NCI-H510A treated with DMSO at 0.1 percent for 48 hours (cell line): ENCODE measurements at regions not wholly inside any gene's neighbourhood (a gene's known extent, or its start where the extent isn't known, plus 50 kb on each side); places are given as distances from the start of the nearest gene placed in this dataset.

Experiments used
- DNase-seq: peaks from one replicate; lab custom pipeline; 2025; lab: John Stamatoyannopoulos, UW

DNA sequence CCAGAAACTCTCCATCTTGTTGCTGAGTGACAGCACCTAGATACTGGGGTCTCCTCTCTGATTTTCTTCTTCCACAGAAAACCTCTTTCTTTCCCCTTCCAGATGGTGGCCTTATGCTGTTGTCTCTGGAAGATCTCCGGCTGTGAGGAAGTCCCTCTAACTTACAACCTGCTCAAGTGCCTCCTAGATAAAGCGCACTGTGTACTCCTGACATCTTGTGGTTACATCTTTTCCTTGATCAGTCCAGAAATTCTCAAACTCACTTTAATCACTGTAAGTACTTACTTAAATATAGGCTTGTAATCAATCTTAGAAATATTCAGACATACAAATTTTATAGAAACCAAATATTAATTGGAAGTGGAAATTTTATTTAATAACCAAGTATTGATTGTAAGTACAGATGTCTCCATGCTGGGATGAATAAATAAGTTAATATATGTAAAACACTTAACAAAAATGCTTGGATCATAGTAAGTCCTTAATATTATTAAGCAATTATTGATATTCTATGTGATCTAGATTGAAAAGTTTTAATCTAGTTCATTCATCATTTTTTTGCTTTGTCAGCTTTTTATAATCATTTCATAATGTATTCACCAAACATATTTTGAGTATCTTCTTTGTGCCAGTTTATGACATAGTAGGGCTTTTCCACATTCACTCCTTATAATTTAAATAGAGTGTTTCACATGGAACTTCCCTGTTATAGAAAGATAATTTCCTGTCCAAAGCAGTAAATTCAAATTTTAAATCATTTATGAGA lies 1381.4 kb upstream of the CDH6 start:
- DNase-seq, result peak; percentile 35

DNA sequence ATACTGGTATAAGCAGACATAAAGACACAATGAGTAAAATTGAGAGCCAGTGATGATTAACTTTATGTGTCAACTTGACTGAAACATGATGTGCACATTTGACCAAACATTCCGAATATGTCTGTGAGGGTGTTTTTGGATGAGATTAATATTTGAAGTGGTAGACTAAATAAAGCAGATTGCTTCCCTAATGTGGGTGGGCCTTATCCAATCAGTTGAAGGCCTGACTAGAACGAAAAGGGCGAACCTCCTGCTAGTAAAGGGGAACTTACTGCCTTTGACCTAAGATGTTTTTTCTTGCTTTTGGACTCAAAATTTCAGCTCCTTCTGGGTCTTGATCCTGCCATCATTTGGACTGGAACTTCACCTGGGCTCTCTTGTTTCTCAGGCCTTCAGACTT lies 1387.7 kb upstream of the CDH6 start:
- no peak for DNase-seq

DNA sequence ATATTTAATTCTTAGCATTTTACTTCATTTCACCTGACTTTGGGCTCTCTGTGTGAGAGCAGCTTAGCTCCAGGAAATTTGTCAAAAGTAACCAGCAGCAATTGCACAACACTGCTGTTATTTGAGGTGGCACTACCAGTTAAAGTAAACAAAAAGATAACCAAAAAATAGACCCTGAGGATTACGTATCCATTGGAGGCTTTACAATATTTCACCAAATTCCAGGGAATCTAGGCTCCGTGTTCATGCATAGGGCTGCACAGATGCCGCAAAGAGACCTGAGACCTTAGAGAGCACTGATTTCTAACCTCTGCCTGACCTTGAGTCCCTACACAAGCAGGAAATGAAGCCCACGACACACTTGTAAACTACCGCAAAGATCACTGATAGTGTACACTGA lies 1392.7 kb upstream of the CDH6 start:
- no peak for DNase-seq

DNA sequence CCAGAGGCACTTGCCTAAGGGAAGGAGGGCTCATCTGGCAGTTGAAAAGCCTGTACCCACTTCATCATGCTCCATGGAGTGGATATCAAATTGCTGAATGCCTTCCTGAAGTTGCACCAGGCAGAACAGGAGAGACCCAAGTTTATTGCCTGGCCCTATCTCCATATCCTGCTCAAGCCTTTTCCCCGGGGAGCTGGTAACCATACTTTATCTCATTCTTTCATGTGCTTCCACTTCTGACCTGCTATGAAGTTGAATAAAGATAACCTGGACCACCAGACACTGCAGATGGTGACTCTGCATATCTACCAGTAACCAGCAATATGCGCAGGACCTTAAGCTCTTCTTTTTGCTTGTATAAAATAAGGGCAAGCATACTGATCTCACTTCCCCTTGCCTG lies 1397.5 kb upstream of the CDH6 start:
- DNase-seq, result peak; percentile 97

DNA sequence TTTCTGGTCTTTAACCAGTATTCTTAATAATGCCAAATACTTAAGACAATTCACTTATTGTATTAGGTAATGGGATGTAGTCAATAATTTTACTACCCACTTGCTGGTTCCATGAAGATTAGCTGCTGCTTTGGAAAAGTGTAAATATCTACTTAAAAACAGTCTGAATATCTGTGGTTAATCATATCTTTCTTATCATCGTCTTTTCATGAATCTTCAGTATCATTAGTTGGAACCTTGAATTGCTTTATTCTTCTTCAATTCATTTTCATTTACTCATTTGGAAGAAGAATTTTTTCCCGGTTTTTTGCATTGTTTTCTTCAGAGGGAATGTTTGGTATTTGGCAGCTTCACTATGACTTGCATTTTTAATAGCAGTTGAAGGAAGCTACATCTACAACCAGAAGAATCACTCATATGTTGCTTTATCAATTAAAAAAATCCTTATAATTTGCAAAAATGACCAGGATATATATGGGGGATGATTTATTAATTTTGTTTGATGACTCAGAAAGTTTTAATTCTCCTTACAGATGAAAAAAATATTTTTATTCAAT lies 1398.3 kb upstream of the CDH6 start:
- peak; percentile 14 for DNase-seq

DNA sequence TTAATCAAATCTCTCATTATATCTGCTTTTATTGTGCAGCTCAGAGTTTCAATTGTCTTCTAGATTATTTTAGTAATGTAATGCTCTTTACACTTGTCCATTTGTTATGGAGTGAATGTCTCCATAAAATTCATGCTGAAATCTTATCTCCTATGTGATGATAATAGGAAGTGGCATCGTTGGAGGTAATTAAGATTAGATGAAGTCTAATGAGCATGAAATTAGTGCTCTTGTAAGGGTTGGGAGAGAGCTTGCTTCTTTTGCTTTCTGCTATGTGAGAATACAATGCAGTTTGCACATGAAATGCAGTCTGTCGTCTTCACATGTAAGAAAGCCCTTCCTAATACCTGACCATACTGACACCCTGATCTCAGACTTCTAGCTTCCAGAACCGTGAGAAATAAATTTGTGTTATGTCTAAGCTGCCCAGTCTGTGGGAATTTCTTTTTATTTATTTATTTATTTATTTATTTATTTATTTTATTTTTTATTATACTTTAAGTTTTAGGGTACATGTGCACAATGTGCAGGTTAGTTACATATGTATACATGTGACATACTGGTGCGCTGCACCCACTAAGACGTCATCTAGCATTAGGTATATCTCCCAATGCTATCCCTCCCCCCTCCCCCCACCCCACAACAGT lies 1399.2 kb upstream of the CDH6 start:
- no peak for DNase-seq

DNA sequence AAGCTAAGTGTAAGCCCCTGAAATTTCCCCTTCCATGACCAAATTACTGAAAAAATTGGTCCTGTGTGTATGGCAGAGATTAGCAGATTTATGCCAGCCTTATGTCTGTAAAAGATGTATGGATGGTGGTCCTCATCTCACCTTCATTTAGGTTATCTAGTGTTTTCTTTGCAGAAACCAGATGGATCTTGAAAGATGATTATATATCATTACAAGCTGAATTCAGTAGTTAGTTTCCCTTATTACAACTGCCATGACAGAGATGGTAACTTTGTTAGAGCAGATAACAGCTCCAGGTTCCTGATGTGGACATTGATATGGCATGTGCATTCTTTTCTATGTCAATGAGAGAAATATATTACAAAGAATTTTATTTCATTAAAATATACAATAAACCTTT lies 1403.2 kb upstream of the CDH6 start:
- no peak for DNase-seq

DNA sequence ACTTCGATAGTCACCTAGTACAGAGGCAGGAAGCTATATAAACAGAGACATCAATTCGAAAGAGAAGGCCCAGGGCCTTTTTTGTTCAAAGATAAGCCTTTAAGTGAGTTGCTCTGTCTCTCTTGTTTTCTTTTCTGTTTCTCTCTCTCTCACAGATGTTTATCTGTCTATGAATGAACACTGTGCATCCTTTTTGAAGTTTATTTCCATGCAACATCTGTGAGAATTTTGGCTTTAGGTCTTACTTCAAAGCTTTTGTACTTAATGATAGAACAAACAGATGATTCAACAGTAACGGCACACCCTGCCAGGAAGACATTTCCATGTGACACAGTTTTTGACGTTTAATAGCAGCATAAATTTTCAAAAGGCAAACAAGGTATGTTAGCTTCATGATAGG lies 1413.1 kb upstream of the CDH6 start:
- peak; percentile 8 for DNase-seq

DNA sequence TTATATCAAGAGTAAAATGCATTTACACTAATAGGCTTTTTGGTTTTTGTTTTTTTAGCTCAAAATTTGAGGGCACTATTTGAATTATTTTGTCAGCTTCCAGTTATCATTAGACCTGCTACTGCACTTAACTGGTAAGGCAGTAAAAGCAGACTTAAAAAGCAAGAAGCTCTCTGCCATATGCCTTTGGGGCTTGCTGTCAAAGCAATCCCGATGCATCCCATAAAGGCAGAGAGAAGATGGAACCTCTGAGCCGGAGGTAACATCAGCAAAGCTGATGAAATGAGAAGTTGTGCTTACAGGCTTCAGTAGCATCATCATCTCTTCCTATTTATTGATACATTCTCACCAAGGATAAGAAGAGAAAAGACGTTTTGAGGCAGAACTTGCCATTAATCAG lies 1414.3 kb upstream of the CDH6 start:
- no peak for DNase-seq

DNA sequence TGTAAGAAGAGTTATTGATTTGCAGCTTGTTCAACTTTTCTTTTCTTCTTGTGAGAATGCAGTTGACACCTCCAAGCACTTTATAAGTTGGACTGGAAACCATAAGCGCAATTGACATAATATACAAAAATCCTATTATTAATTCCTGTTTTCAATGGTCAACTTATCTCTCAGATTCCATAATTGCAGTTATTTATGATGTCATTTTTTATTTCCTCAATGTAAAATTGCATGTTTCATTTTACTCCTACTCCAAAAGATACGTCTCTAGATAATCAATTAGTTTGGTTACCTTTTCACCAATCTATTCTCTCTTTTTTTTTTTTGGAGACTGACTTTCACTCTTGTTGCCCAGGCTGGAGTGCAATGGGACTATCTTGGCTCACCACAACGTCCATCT lies 1416.1 kb upstream of the CDH6 start:
- DNase-seq, result no peak

DNA sequence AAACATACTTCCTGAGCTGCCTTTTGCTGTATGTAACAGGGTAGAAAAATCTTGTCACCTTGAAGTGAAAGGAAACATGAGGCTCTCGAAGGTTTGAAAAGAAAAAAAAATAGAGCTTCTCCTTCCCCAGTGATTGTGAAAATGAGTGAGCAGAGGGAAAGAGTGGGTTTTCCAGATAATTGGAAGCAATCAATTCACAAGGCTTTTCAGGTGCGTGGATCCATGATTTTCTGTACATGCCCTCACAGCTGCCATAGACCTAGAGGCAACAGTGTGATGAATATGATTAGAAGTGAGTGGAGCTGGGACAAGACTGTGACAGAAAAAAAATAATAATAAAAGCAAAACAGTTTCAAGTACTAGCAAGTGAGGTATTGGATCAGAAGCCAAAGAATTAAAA lies 1422.5 kb upstream of the CDH6 start:
- no peak for DNase-seq

DNA sequence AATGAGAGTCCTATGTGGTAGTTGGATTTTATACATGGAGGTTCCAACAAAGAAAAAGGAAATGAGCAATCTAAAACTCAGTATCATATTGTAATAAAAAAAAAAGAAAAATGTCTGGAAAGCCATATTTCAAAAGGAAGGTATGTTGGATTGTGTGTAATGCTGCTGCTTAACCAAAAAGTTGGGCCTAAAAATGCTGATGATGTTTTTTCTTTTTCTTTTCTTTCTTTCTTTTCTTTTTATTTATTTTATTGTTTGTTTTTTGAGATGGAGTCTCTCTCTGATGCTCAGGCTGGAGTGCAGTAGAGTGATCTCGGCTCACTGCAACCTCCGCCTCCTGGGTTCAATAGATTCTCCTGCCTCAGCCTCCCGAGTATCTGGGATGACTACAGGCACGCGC lies 1424.0 kb upstream of the CDH6 start:
- DNase-seq, result no peak

DNA sequence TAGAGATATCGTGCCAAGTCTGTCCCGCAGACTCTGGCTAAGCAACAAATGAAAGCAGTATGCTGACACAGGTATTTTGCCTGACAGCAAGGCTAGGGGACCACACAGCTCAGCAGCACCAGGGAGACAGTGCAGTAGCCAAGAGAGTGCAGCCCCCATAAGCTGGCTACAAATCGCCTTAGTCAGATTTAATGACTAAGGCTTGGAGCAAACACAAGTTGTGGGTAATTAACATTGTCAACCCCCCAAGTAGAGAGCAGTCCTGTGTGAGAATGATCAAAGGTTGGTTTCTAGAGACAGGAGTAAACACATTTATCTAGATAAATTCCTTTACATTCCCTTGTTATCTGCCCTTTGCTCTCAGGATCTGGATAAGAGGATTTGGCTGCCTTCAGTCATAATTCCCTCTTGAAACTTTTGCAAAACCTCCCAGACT lies 1434.5 kb upstream of the CDH6 start:
- no peak for DNase-seq

DNA sequence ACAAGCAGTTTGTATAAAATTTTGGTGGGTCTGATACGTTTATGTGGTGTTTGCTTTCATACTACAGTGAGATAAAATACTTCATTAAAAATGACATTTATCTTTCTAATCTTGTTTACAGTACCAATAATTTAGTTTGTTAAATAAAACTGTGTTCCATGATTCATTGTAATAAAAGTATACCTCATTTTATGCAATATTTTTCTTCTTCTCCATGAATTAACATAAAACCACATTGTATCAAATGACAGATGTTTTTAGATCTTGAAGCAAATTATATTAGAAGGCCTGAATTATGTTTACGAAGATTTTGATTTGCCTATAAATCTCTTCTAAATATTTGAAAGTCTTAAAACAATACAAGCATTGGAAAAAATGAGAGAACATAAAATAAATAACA lies 1443.0 kb upstream of the CDH6 start:
- DNase-seq, result no peak

DNA sequence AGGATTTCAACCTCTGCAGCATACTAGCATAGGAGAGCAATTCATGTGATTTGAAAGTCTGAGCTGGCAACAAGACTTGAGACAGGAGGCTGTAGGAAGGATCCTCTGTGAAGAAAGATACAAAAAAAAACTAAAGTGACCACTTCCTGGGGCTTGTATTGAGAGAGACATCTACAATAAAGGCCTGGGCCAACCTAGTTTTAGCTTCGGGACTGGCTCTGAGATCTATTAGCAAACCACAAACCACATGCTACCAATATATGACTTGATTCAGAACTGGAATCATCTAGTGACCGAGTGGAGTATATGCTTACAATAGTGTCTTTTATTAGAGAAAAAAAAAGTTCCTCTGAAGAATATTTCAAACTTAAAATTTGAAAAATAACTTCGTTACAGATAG lies 1448.9 kb upstream of the CDH6 start:
- no peak for DNase-seq

DNA sequence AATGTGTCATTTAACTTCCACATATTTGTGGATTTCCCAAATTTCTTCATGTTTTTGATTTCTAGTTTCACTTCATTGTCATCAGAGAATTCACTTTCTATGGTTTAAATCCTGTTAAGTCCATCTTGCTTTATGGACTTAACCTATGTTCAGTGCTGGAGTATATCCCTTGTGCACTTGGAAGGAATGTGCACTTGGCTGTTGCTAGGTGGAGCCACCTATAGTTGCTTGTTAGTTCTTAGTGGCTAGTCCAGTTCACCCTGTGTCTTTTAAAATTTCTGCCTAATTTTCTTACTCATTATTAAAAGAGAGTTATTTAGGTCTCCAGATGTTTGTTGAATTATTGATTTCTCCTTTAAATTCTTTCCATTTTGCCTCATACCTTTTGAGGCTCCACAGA lies 1472.5 kb upstream of the CDH6 start:
- no peak for DNase-seq

DNA sequence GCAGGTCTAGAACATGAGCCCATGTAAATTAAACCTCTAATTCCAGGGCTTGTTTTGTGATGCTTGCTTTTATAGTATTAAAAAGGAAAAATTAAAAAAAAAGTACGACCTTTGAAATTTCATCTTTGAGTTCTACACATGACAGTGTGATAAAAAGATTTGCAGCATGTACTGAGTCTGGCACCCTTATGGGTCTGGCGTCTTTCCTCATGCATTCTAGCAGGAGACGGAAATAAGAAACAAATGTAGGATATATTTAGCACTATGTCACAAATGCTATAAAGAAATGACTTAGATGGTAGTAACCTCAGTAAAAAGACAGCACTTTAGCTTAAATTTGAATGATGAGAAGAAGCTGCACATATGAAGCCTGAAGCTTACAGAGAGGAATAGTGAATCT lies 1474.3 kb upstream of the CDH6 start:
- no peak for DNase-seq

DNA sequence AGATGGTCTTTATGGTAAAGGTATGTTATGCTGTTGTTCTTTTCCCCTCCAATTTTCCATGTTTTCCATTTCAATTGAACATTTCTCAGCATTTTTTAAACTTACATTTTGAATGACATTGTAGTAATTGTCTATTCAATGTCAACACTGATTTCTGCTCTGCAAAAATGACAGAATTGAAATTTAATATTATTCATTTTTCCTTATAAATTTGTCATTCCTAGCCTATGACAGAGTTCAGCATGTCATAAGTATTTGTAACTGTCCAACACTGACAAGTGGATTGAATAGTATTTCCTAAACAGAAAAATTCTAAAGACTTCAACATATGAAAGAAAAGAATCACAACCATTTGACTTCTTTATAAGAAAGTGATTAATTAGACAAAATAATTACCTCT lies 1478.3 kb upstream of the CDH6 start:
- no peak for DNase-seq

DNA sequence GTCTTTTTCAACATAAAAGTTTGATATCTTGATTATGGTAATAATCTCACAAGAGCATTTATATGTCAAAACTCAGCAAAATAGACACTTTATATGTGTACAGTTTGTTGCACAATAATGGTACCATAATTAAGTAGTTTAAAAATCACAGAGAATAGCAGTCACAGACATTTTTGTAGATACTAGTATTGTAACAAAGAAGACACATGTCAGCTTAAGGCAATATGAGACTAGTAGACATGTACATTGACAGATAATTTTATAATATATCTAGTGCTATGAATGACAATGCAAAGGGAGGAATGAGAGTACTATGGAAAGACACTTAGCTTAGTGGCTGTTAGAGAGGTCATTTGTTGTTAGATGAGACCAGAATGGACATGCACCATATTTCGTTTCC lies 1490.6 kb upstream of the CDH6 start:
- DNase-seq, result no peak

DNA sequence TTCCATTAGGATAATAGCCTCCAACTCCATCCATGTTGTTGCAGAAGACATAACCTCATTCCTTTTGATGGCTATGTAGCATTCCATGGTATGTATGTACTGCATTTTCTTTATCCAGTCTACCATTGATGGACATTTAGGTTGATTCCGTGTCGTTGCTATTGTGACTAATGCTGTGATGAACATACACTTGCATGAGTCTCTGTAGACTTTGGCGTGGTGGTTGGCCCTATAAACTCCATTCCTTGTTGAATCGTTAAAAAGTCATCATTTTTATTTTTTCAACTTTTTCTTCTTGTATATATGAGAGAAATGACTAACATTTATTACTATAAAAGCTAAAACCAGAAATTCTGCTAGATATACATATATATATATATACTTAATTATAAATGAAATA lies 1491.9 kb upstream of the CDH6 start:
- no peak for DNase-seq

DNA sequence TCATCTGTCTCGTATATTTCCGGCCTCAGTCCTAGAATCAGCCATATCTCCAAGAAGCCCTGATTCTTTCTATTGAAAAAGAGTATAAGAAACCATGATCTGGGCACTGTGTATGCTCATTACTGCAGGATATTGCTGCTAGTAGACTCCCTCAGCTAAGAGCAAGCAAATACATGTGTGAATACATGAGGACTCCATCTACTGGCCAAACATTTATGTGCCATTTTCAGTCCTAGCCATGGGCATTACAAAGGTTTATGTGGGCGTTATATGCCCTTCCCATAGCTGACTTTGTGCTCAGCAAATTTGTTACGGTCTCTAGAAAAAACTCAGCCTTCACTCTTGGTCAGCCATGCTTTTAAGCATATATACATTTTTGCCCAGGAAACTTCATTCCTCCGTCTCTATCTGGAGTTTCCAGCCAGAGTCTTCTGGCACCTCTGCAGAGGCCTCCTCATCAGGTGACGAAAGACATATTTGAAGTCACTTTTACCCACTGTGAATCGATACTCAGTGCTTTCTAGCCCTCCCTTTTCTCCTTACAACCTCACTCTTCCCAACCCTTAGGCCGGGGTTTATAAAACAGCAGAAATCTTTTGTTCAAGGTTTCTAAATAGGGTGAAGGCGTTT lies 1495.6 kb upstream of the CDH6 start:
- DNase-seq, result peak; percentile 49

DNA sequence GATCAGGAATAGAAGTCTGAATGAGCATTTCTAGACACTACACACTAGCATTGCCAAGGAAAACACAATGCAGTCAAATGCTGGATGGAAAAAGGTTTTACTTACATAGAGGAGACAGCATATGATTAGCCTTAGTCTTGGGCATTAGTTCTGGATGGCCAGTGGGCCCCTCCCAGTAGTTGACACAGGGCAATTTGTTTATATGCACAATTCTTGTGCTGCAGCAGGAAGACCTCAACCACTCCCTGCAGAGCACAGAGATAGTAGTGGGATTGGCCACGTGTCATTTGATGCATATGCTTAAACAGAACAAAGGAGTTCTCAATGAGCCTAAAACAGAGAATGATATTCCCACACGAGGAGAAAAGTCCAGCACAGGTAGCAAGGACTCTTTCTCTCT lies 1496.2 kb upstream of the CDH6 start:
- no peak for DNase-seq

DNA sequence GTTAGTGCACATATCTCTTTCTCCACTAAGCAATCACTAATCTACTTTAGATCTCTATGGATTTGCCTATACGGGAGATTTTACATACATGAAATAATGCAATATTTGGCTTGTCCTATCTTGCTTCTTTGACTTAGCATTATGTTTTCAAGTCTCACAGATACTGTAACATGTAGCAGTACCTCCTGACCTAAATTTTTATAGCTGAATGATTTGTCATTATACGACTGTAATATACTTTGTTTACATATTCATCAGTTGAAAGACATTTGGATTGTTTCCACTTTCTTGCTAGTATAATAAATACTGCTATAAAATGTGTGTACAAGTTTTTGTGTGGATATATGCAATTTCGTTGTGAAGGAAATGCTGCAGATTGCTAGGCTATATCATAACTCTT lies 1520.8 kb upstream of the CDH6 start:
- no peak for DNase-seq
